GM23248 (cell line): ENCODE measurements at regions not wholly inside any gene's neighbourhood (a gene's known extent, or its start where the extent isn't known, plus 50 kb on each side); places are given as distances from the start of the nearest gene placed in this dataset.

Experiments used
- DNase-seq: peaks from one replicate; pipeline ENCODE4 v3.0.0-alpha.2; 2015
- H2AFZ ChIP-seq: fragments of 200-600 bp; sonication (generic); 2 replicates; pipeline ENCODE4 v1.6.1; 2016; ENCODE audit warnings: antibody characterized with exemption
- H3F3A ChIP-seq: fragments of 200-600 bp; sonication (generic); 2 replicates; pipeline ENCODE4 v1.6.1; 2016; ENCODE audit warnings: mild to moderate bottlenecking, antibody characterized with exemption, mixed run types; ENCODE audit not compliant: insufficient read depth
- H3K27ac ChIP-seq: fragments of 200-600 bp; sonication (generic); 2 replicates; pipeline ENCODE4 v1.5.1; 2016; ENCODE audit warnings: mild to moderate bottlenecking
- H3K27me3 ChIP-seq: fragments of 200-600 bp; sonication (generic); replicated peaks from 2 replicates; pipeline ENCODE4 v1.6.1; 2016; ENCODE audit warnings: mild to moderate bottlenecking; ENCODE audit not compliant: insufficient read depth
- H3K36me3 ChIP-seq: fragments of 200-600 bp; sonication (generic); 2 replicates; pipeline ENCODE4 v1.6.1; 2016; ENCODE audit warnings: low read depth, mild to moderate bottlenecking
- H3K4me1 ChIP-seq: fragments of 200-600 bp; sonication (generic); 2 replicates; pipeline ENCODE4 v1.6.1; 2016; ENCODE audit warnings: mild to moderate bottlenecking; ENCODE audit not compliant: insufficient read depth
- H3K4me2 ChIP-seq: fragments of 200-600 bp; sonication (generic); one replicate; pipeline ENCODE4 v1.6.1; 2016; ENCODE audit warnings: mild to moderate bottlenecking; ENCODE audit not compliant: unreplicated experiment
- H3K4me3 ChIP-seq: fragments of 200-600 bp; sonication (generic); 2 replicates; pipeline ENCODE4 v1.5.1; 2016; ENCODE audit warnings: mild to moderate bottlenecking
- H3K79me2 ChIP-seq: fragments of 200-600 bp; sonication (generic); 2 replicates; pipeline ENCODE4 v1.6.1; 2016; ENCODE audit warnings: mild to moderate bottlenecking; ENCODE audit not compliant: insufficient read depth
- H3K9ac ChIP-seq: fragments of 200-600 bp; sonication (generic); 2 replicates; pipeline ENCODE4 v1.6.1; 2016; ENCODE audit warnings: mild to moderate bottlenecking
- H3K9me2 ChIP-seq: fragments of 200-600 bp; sonication (generic); 2 replicates; pipeline ENCODE4 v1.6.1; 2016; ENCODE audit warnings: mixed run types, mild to moderate bottlenecking, moderate library complexity; ENCODE audit not compliant: insufficient read depth
- H3K9me3 ChIP-seq: fragments of 200-600 bp; sonication (generic); one replicate; pipeline ENCODE4 v1.6.1; 2017; ENCODE audit warnings: low read depth
- H4K20me1 ChIP-seq: fragments of 200-600 bp; sonication (generic); 2 replicates; pipeline ENCODE4 v1.6.0; 2016; ENCODE audit not compliant: insufficient read depth
- EZH2 ChIP-seq: fragments of 200-600 bp; sonication (generic); IDR thresholded peaks from 2 replicates; pipeline ENCODE4 v1.6.1; 2018; ENCODE audit warnings: antibody characterized with exemption, mild to moderate bottlenecking; ENCODE audit not compliant: insufficient read depth, poor library complexity, severe bottlenecking
- EZH2phosphoT487 ChIP-seq: fragments of 200-600 bp; sonication (generic); IDR thresholded peaks from 2 replicates; pipeline ENCODE4 v1.6.1; 2018; ENCODE audit warnings: antibody characterized with exemption, moderate library complexity, mild to moderate bottlenecking, low read depth; ENCODE audit not compliant: insufficient read depth
- WGBS, 2 experiments: methylation state at CpG; one replicate each; pipeline ENCODE4 v1.1.6; 2015 to 2017; ENCODE audit warnings: low lambda C conversion rate in 2 of 2, low coverage in 1 of 2; ENCODE audit errors: missing lambda C conversion rate in 2 of 2; 5-methylcytosine and 5-hydroxymethylcytosine counted together
- in situ Hi-C: fragments of 300-500 bp; cut with MboI; formaldehyde crosslinking; loops from 2 replicates; pipeline ENCODE4 v1.15.0; 2020

DNA sequence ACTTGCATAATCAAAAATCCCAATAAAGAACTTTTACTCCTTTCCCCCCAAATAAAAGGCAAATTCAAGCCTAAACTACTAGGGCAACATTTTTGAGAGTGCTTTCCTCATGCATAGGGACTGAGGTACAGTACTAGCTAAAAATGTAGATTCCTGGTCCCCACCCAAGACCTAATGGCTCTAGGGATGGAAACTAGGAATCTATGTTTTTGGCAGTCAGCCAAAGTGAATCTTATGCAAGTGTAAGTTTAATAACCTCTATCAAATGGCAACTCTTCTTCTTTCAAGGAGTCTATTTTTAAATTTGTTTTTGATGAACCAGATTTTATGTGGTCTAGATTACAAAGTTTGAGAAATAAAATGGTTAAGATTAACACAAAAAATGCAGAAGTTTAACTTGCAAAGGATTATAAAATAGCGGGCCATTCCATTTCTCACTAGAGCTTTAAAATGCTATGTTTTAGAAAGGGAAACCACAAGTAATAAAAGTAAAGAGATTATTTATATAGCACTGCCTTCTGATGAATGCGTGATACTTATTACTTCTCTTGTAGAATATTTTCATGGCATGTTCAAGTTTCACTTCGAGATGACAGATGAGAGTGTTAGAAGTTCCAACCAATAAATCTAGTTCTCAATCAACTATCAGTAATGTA is 70.4 kb upstream of the MDFIC start:
- no peak overlapping the region for H3K9ac ChIP-seq
- in situ Hi-C loops, result no loop called here
- no peak for DNase-seq
- 85 to 89% methylated on average over 3 of the region's 3 CpGs for WGBS, 2 experiments
- H3K9me2 ChIP-seq, result no peaks in the 10 kb centered on the region
- H4K20me1 ChIP-seq, result no peaks in the 10 kb centered on the region
- H3K9me3 ChIP-seq, result no peaks in the 10 kb centered on the region
- H3K79me2 ChIP-seq, result no peaks in the 10 kb centered on the region
- no peak overlapping the region for H2AFZ ChIP-seq
- no peak overlapping the region for H3K4me3 ChIP-seq
- H3K4me2 ChIP-seq, result no peak overlapping the region
- TF ChIP-seq EZH2phosphoT487, result no peak
- no peak for TF ChIP-seq EZH2
- no peaks in the 10 kb centered on the region for H3K36me3 ChIP-seq
- peaks cover 3% of the 10 kb centered on the region for H3K4me1 ChIP-seq
- H3K27me3 ChIP-seq, result no peaks in the 10 kb centered on the region
- no peaks in the 10 kb centered on the region for H3F3A ChIP-seq
- H3K27ac ChIP-seq, result no peak overlapping the region

DNA sequence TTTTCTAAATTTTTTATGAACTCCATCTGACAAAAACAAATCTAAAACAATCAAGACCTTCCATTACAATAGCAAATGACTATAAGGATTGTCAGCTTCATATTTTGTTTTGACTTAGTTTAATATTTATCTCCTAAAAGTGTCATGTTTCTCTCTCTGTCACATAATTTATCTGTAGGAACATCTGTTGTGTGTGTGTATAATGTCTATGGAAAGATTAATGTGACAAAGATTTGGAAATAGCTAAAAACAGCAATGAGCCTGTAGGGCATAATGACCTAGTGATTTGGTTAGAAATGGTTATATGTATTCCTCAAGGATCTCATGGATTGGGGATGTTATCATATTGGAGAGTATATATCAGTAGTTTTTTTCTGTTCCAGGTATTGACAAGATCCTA is 69.6 kb upstream of the MDFIC start:
- DNase-seq, result no peak
- H3K9me3 ChIP-seq, result no peaks in the 10 kb centered on the region
- TF ChIP-seq EZH2phosphoT487, result no peak
- TF ChIP-seq EZH2, result no peak

DNA sequence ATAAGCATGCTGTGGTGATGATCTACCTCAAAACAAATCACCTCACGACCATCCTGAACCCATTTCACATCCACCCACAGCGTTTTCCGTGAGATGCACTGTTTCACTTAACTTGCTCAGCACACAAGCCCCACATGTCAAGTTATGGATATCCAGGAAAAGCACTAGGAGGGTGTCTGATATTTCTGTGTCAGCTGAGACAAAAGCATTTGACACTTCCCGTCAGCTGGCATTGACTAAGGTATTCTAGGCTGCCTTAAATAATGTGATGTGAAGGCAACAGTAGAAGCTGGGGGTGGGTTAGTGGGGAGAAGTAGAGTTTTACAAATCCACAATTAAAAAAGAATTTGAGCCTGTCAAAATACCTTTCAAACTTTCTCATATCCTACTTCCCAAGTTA is 68.7 kb upstream of the MDFIC start:
- Histone ChIP-seq H3F3A (no peaks in the 10 kb centered on the region), H3K9me3 (no peaks in the 10 kb centered on the region), H3K79me2 (no peaks in the 10 kb centered on the region), H3K36me3 (no peaks in the 10 kb centered on the region), H3K4me1 (peaks cover 8% of the 10 kb centered on the region), H3K27me3 (no peaks in the 10 kb centered on the region), H3K27ac (no peak overlapping the region), H3K9ac (no peak overlapping the region), H2AFZ (no peak overlapping the region), H3K4me2 (no peak overlapping the region), H4K20me1 (no peaks in the 10 kb centered on the region), H3K9me2 (no peaks in the 10 kb centered on the region), H3K4me3 (no peak overlapping the region)
- no peak for DNase-seq
- 94 to 95% methylated on average over 4 of the region's 4 CpGs for WGBS, 2 experiments
- TF ChIP-seq EZH2phosphoT487 (no peak), EZH2 (no peak)
- in situ Hi-C loops, result no loop called here

More for the DNA sequence above, 69.6 kb upstream of the MDFIC start:
- H3K27ac ChIP-seq, result no peak overlapping the region
- H3K9ac ChIP-seq, result no peak overlapping the region
- in situ Hi-C loops, result no loop called here
- H3K36me3 ChIP-seq, result no peaks in the 10 kb centered on the region
- H2AFZ ChIP-seq, result no peak overlapping the region
- H3K4me1 ChIP-seq, result peaks cover 8% of the 10 kb centered on the region
- H3K4me3 ChIP-seq, result no peak overlapping the region
- H3K9me2 ChIP-seq, result no peaks in the 10 kb centered on the region
- no peak overlapping the region for H3K4me2 ChIP-seq
- no peaks in the 10 kb centered on the region for H3F3A ChIP-seq
- H4K20me1 ChIP-seq, result no peaks in the 10 kb centered on the region
- H3K79me2 ChIP-seq, result no peaks in the 10 kb centered on the region
- no peaks in the 10 kb centered on the region for H3K27me3 ChIP-seq

DNA sequence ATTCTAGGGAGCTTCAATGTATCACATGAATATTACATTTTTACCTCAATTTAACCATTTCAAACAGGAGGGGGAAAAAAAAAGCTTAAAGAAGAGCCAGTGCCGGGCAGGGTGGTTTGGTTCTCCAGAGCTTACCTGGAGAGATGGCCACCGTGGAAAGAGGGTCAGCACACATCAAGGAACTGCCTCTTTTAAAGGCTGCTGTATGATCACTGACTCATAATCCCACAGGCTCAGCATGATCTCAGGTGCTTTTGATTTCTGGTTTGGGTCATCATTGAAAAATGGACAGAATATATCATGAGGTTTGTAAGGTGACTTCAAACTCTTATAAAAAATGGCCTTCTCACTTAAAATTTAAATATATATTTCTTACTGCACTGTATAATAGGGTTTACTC is 67.5 kb upstream of the MDFIC start:
- H3K9ac ChIP-seq, result no peak overlapping the region
- no peaks in the 10 kb centered on the region for H3K79me2 ChIP-seq
- WGBS, 2 experiments, result 95 to 96% methylated on average over 2 of the region's 2 CpGs
- H3K4me1 ChIP-seq, result peaks cover 8% of the 10 kb centered on the region
- in situ Hi-C loops, result no loop called here
- H3F3A ChIP-seq, result no peaks in the 10 kb centered on the region
- no peaks in the 10 kb centered on the region for H3K9me3 ChIP-seq
- no peak overlapping the region for H3K4me3 ChIP-seq
- no peak overlapping the region for H3K4me2 ChIP-seq
- H3K36me3 ChIP-seq, result no peaks in the 10 kb centered on the region
- TF ChIP-seq EZH2phosphoT487 (no peak), EZH2 (no peak)
- H2AFZ ChIP-seq, result no peak overlapping the region
- H3K27me3 ChIP-seq, result no peaks in the 10 kb centered on the region
- DNase-seq, result no peak
- H3K9me2 ChIP-seq, result no peaks in the 10 kb centered on the region
- no peaks in the 10 kb centered on the region for H4K20me1 ChIP-seq
- no peak overlapping the region for H3K27ac ChIP-seq

DNA sequence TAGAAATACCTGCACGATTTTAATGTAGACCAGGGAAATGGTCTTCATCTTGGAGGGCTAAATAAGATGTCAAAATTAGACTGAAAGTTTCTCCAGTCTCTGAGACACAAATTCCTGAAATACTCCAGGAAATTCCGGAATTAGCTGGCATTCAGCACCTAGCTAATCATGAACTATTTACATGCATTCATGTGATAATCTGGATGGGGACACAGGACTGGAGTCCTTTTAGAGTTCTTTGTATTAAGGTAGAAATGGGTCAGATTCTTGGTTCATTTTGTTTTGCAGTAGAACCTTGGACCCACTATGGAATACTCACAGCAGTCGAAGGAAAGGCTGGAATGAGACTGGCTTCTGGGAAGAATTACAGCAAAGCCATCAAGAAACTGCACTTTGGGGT is 65.3 kb upstream of the MDFIC start:
- 0 out of 2 replicates have a peak overlapping the region, but pooled peaks have one; percentile 7 for H2AFZ ChIP-seq
- TF ChIP-seq EZH2phosphoT487 (no peak), EZH2 (no peak)
- H3K27me3 ChIP-seq, result no peaks in the 10 kb centered on the region
- H3K9me3 ChIP-seq, result no peaks in the 10 kb centered on the region
- no peaks in the 10 kb centered on the region for H3K79me2 ChIP-seq
- no peak overlapping the region for H3K4me3 ChIP-seq
- no peaks in the 10 kb centered on the region for H3K36me3 ChIP-seq
- peak overlapping the region; percentile 48 for H3K4me2 ChIP-seq
- DNase-seq, result peak; percentile 9
- no peak overlapping the region for H3K9ac ChIP-seq
- H3F3A ChIP-seq, result no peaks in the 10 kb centered on the region
- no peaks in the 10 kb centered on the region for H3K9me2 ChIP-seq
- H3K4me1 ChIP-seq, result peaks cover 8% of the 10 kb centered on the region
- in situ Hi-C loops, result no loop called here
- H3K27ac ChIP-seq, result no peak overlapping the region
- no peaks in the 10 kb centered on the region for H4K20me1 ChIP-seq
- 71 to 83% methylated on average over 3 of the region's 3 CpGs for WGBS, 2 experiments
